Trophoblast cell (in vitro differentiated cells and primary cell): ENCODE measurements at regions not wholly inside any gene's neighbourhood (a gene's known extent, or its start where the extent isn't known, plus 50 kb on each side); places are given as distances from the start of the nearest gene placed in this dataset.

Experiments
- DNase-seq, 2 donors: peaks; one replicate each; pipeline ENCODE4 v3.0.0-alpha.2; 2016
- H2AFZ ChIP-seq: 2 replicates; pipeline ENCODE4 v1.6.1; 2013; ENCODE audit warnings: low read length, moderate library complexity, mild to moderate bottlenecking; ENCODE audit not compliant: insufficient read depth, poor library complexity
- H2AK5ac ChIP-seq: 2 replicates; pipeline ENCODE4 v1.6.1; 2013; ENCODE audit warnings: mild to moderate bottlenecking, low read length
- H2BK120ac ChIP-seq: 2 replicates; pipeline ENCODE4 v1.6.1; 2013; ENCODE audit warnings: low read length, mild to moderate bottlenecking, moderate library complexity; ENCODE audit not compliant: insufficient read depth, poor library complexity
- H2BK12ac ChIP-seq: 2 replicates; pipeline ENCODE4 v1.6.1; 2013; ENCODE audit warnings: mild to moderate bottlenecking, low read length, moderate library complexity
- H2BK5ac ChIP-seq: 2 replicates; pipeline ENCODE4 v1.6.1; 2013; ENCODE audit warnings: low read length, low read depth, moderate library complexity, mild to moderate bottlenecking; ENCODE audit not compliant: poor library complexity
- H3K14ac ChIP-seq: 2 replicates; pipeline ENCODE4 v1.6.1; 2013; ENCODE audit warnings: mild to moderate bottlenecking, low read length
- H3K18ac ChIP-seq: 2 replicates; pipeline ENCODE4 v1.6.1; 2013; ENCODE audit warnings: mild to moderate bottlenecking, low read length
- H3K23ac ChIP-seq: 2 replicates; pipeline ENCODE4 v1.6.1; 2013; ENCODE audit warnings: low read length
- H3K27ac ChIP-seq: 2 replicates; pipeline ENCODE4 v1.5.1; 2013; ENCODE audit warnings: low read depth, mild to moderate bottlenecking, inconsistent platforms, low read length, moderate library complexity
- H3K27me3 ChIP-seq: 2 replicates; pipeline ENCODE4 v1.6.1; 2013; ENCODE audit warnings: inconsistent platforms, mild to moderate bottlenecking, low read length, moderate library complexity; ENCODE audit not compliant: insufficient read depth
- H3K36me3 ChIP-seq, 2 experiments: 1 replicate in 1 of 2; 2 replicates in 1 of 2; pipeline ENCODE4 v1.6.1; 2013; ENCODE audit warnings: low read length in 2 of 2, mild to moderate bottlenecking in 2 of 2, moderate library complexity in 1 of 2; ENCODE audit not compliant: insufficient read depth in 2 of 2, control insufficient read depth in 1 of 2
- H3K4ac ChIP-seq: 2 replicates; pipeline ENCODE4 v1.6.1; 2013; ENCODE audit warnings: low read depth, mild to moderate bottlenecking, low read length, moderate library complexity
- H3K4me1 ChIP-seq, 2 experiments: 1 replicate in 1 of 2; 2 replicates in 1 of 2; pipeline ENCODE4 v1.6.1; 2013; ENCODE audit warnings: low read length in 2 of 2, mild to moderate bottlenecking in 2 of 2, moderate library complexity in 1 of 2; ENCODE audit not compliant: insufficient read depth in 2 of 2, control insufficient read depth in 1 of 2
- H3K4me2 ChIP-seq: 2 replicates; pipeline ENCODE4 v1.6.1; 2013; ENCODE audit warnings: inconsistent platforms, mild to moderate bottlenecking, low read length, moderate library complexity
- H3K4me3 ChIP-seq: 2 replicates; pipeline ENCODE4 v1.5.1; 2013; ENCODE audit warnings: mild to moderate bottlenecking, low read depth, low read length, inconsistent platforms
- H3K79me1 ChIP-seq: one replicate; pipeline ENCODE4 v1.6.1; 2013; ENCODE audit warnings: low read length
- H3K79me2 ChIP-seq: 2 replicates; pipeline ENCODE4 v1.6.1; 2013; ENCODE audit warnings: low read length, mild to moderate bottlenecking; ENCODE audit not compliant: control insufficient read depth, insufficient read depth, poor library complexity
- H3K9ac ChIP-seq: 2 replicates; pipeline ENCODE4 v1.6.1; 2013; ENCODE audit warnings: mild to moderate bottlenecking, low read length
- H3K9me3 ChIP-seq: 2 replicates; pipeline ENCODE4 v1.6.1; 2013; ENCODE audit warnings: low read depth, mild to moderate bottlenecking, control low read depth, inconsistent platforms, low read length; ENCODE audit not compliant: insufficient read depth
- H4K12ac ChIP-seq: 2 replicates; pipeline ENCODE4 v1.6.1; 2013; ENCODE audit warnings: low read depth, mild to moderate bottlenecking, low read length, moderate library complexity
- H4K8ac ChIP-seq: 2 replicates; pipeline ENCODE4 v1.6.1; 2013; ENCODE audit warnings: low read depth, mild to moderate bottlenecking, low read length, moderate library complexity
- H4K91ac ChIP-seq: one replicate; pipeline ENCODE4 v1.6.1; 2013; ENCODE audit warnings: low read depth, mild to moderate bottlenecking, low read length, moderate library complexity
- WGBS: extraction: QIAGEN DNeasy Blood & Tissue Kit; methylation state at CpG from one replicate; pipeline ENCODE4 v1.1.7; 2013; ENCODE audit warnings: missing lambda C conversion rate; ENCODE audit not compliant: insufficient read length, insufficient coverage; ENCODE audit errors: extremely low coverage; 5-methylcytosine and 5-hydroxymethylcytosine counted together

- Histone ChIP-seq H3K14ac (no peak overlapping the region), H3K4me2 (no peak overlapping the region), H3K9me3 (no peaks in the 10 kb centered on the region), H2BK120ac (no peak overlapping the region), H3K4me3 (no peak overlapping the region), H3K4me1 (no peaks in the 10 kb centered on the region), H2AK5ac (no peak overlapping the region), H4K12ac (no peak overlapping the region), H2BK12ac (no peak overlapping the region), H3K9ac (no peak overlapping the region), H3K23ac (no peak overlapping the region), H2AFZ (no peak overlapping the region), H2BK5ac (no peak overlapping the region), H3K18ac (no peak overlapping the region), H4K8ac (no peak overlapping the region), H3K79me2 (no peaks in the 10 kb centered on the region), H3K27ac (no peak overlapping the region), H3K4ac (no peak overlapping the region), H4K91ac (no peak overlapping the region), H3K79me1 (no peaks in the 10 kb centered on the region), H3K36me3 (no peaks in the 10 kb centered on the region), H3K27me3 (no peaks in the 10 kb centered on the region)
- DNase-seq = no peak
- WGBS = no CpG with 5 or more reads among the region's 1 CpG
These were observed 581.7 kb downstream of the SLC4A3 start for GRCh38 chr2:220209093-220209492.

- no CpG with 5 or more reads among the region's 4 CpGs for WGBS
These were observed 582.3 kb downstream of the SLC4A3 start for GRCh38 chr2:220209751-220210150.

GRCh38 chr2:220212296-220213080, 585.1 kb downstream of the SLC4A3 start:
- no CpG with 5 or more reads among the region's 5 CpGs for WGBS
- no peak overlapping the region for H3K27ac ChIP-seq

More at GRCh38 chr2:220209751-220210150, 582.3 kb downstream of the SLC4A3 start:
- Histone ChIP-seq H3K9ac (no peak overlapping the region), H3K4me1 (no peaks in the 10 kb centered on the region), H4K12ac (no peak overlapping the region), H2BK12ac (no peak overlapping the region), H4K8ac (no peak overlapping the region), H3K9me3 (no peaks in the 10 kb centered on the region), H2BK5ac (no peak overlapping the region), H2AK5ac (no peak overlapping the region), H3K27ac (no peak overlapping the region), H3K27me3 (no peaks in the 10 kb centered on the region), H3K18ac (no peak overlapping the region), H4K91ac (no peak overlapping the region), H2AFZ (no peak overlapping the region), H3K4me3 (no peak overlapping the region), H3K79me1 (no peaks in the 10 kb centered on the region), H3K4me2 (no peak overlapping the region), H3K36me3 (no peaks in the 10 kb centered on the region), H3K4ac (no peak overlapping the region), H3K23ac (no peak overlapping the region), H3K14ac (no peak overlapping the region), H3K79me2 (no peaks in the 10 kb centered on the region), H2BK120ac (no peak overlapping the region)
- no peak for DNase-seq

GRCh38 chr2:220215785-220216184, 588.4 kb downstream of the SLC4A3 start:
- no peak overlapping the region for H2BK5ac ChIP-seq
- no peak overlapping the region for H4K91ac ChIP-seq
- no peaks in the 10 kb centered on the region for H3K4me1 ChIP-seq
- no peak overlapping the region for H3K14ac ChIP-seq
- DNase-seq = no peak
- H3K4me2 ChIP-seq = no peak overlapping the region
- no peak overlapping the region for H3K4ac ChIP-seq
- no peak overlapping the region for H3K4me3 ChIP-seq
- no peak overlapping the region for H3K27ac ChIP-seq
- no peak overlapping the region for H4K12ac ChIP-seq
- H2BK12ac ChIP-seq = no peak overlapping the region
- no peaks in the 10 kb centered on the region for H3K79me2 ChIP-seq
- no peak overlapping the region for H3K18ac ChIP-seq
- no peaks in the 10 kb centered on the region for H3K79me1 ChIP-seq
- no CpG with 5 or more reads among the region's 3 CpGs for WGBS
- H2BK120ac ChIP-seq = no peak overlapping the region
- no peaks in the 10 kb centered on the region for H3K36me3 ChIP-seq
- no peaks in the 10 kb centered on the region for H3K27me3 ChIP-seq
- no peak overlapping the region for H2AFZ ChIP-seq
- H2AK5ac ChIP-seq = no peak overlapping the region
- no peak overlapping the region for H4K8ac ChIP-seq
- no peak overlapping the region for H3K23ac ChIP-seq
- no peaks in the 10 kb centered on the region for H3K9me3 ChIP-seq
- H3K9ac ChIP-seq = no peak overlapping the region

More at GRCh38 chr2:220212296-220213080, 585.1 kb downstream of the SLC4A3 start:
- Histone ChIP-seq H2BK5ac (no peak overlapping the region), H4K12ac (no peak overlapping the region), H3K4me2 (no peak overlapping the region), H2AK5ac (no peak overlapping the region), H3K18ac (no peak overlapping the region), H3K4ac (no peak overlapping the region), H3K27me3 (no peaks in the 10 kb centered on the region), H3K79me1 (no peaks in the 10 kb centered on the region), H2BK12ac (no peak overlapping the region), H2BK120ac (no peak overlapping the region), H4K91ac (no peak overlapping the region), H4K8ac (no peak overlapping the region), H3K36me3 (no peaks in the 10 kb centered on the region), H3K79me2 (no peaks in the 10 kb centered on the region), H3K14ac (no peak overlapping the region), H3K23ac (no peak overlapping the region), H3K4me1 (no peaks in the 10 kb centered on the region), H2AFZ (no peak overlapping the region), H3K9ac (no peak overlapping the region), H3K9me3 (no peaks in the 10 kb centered on the region), H3K4me3 (no peak overlapping the region)
- no peak for DNase-seq
